PC-9 (cell line): ENCODE measurements at regions not wholly inside any gene's neighbourhood (a gene's known extent, or its start where the extent isn't known, plus 50 kb on each side); places are given as distances from the start of the nearest gene placed in this dataset.

ENCODE experiments used
- BruUV-seq: library from RNA; stranded (reverse); fragments of 400-500 nt; replicated peaks from 2 replicates; lab custom pipeline; 2021; lab: Mats Ljungman, UMichigan
- CTCF ChIA-PET: fragments of 300-600 bp; sonication (Branson Sonifier 250); formaldehyde crosslinking; loops from one replicate; lab custom pipeline; 2022; ENCODE audit warnings: antibody characterized with exemption; lab: Charles Lee
- POLR2A ChIA-PET: fragments of 300-600 bp; sonication (Branson Sonifier 250); formaldehyde crosslinking; loops from one replicate; lab custom pipeline; 2022; ENCODE audit warnings: antibody characterized with exemption; ENCODE audit not compliant: unreplicated experiment; lab: Charles Lee
- DNase-seq, 2 experiments: peaks; one replicate each; pipeline versions ENCODE4 v3.0.0 to v3.0.0-alpha.2; 2015 to 2022; ENCODE audit warnings: mixed read lengths in 1 of 2
- H2AFZ ChIP-seq: fragments of 200-600 bp; sonication (generic); 2 replicates; pipeline ENCODE4 v1.8.1; 2017; ENCODE audit warnings: antibody characterized with exemption
- H3F3A ChIP-seq: fragments of 200-600 bp; sonication (generic); 2 replicates; pipeline ENCODE4 v1.8.1; 2017; ENCODE audit warnings: antibody characterized with exemption, mild to moderate bottlenecking, low read depth; ENCODE audit not compliant: insufficient read depth
- H3K27ac ChIP-seq: fragments of 200-600 bp; sonication (generic); 2 replicates; pipeline ENCODE4 v1.6.1; 2016; ENCODE audit warnings: mixed run types
- H3K27me3 ChIP-seq: fragments of 200-600 bp; sonication (generic); 2 replicates; pipeline ENCODE4 v1.6.1; 2016; ENCODE audit warnings: low read depth, mixed run types; ENCODE audit not compliant: insufficient read depth
- H3K36me3 ChIP-seq: fragments of 200-600 bp; sonication (generic); 2 replicates; pipeline ENCODE4 v1.6.1; 2016; ENCODE audit warnings: low read depth, mixed run types
- H3K4me1 ChIP-seq: fragments of 200-600 bp; sonication (generic); replicated peaks from 2 replicates; pipeline ENCODE4 v1.6.1; 2016; ENCODE audit warnings: mixed run types; ENCODE audit not compliant: insufficient read depth
- H3K4me2 ChIP-seq: fragments of 200-600 bp; sonication (generic); 2 replicates; pipeline ENCODE4 v1.6.1; 2017; ENCODE audit warnings: mixed run types
- H3K4me3 ChIP-seq: fragments of 200-600 bp; sonication (generic); 2 replicates; pipeline ENCODE4 v1.6.1; 2016; ENCODE audit warnings: mixed run types
- H3K79me2 ChIP-seq: fragments of 200-600 bp; sonication (generic); 2 replicates; pipeline ENCODE4 v1.6.1; 2017; ENCODE audit warnings: low read depth, mixed run types
- H3K9me2 ChIP-seq: fragments of 200-600 bp; sonication (generic); 2 replicates; pipeline ENCODE4 v1.8.1; 2017; ENCODE audit warnings: mild to moderate bottlenecking; ENCODE audit not compliant: insufficient read depth
- H3K9me3 ChIP-seq: fragments of 200-600 bp; sonication (generic); 2 replicates; pipeline ENCODE4 v1.8.1; 2016; ENCODE audit warnings: low read depth; ENCODE audit not compliant: insufficient read depth
- H4K20me1 ChIP-seq: fragments of 200-600 bp; sonication (generic); 2 replicates; pipeline ENCODE4 v1.8.1; 2017; ENCODE audit not compliant: insufficient read depth
- EZH2 ChIP-seq: fragments of 200-600 bp; sonication (generic); IDR thresholded peaks from 2 replicates; pipeline ENCODE4 v1.8.0; 2017; ENCODE audit warnings: antibody characterized with exemption, low read depth
- intact Hi-C: fragments of 100-400 bp; cut with micrococcal nuclease; formaldehyde crosslinking; loops from one replicate; pipeline ENCODE4 v1.10.0; 2022; ENCODE audit not compliant: unreplicated experiment
- TF ChIP-seq, protein P1 (sequence below): fragments of 200-600 bp; sonication (generic); conservative IDR thresholded peaks from 2 replicates; pipeline ENCODE4 v1.6.1; 2017; ENCODE audit warnings: mixed run types, antibody characterized with exemption, mild to moderate bottlenecking, moderate library complexity

DNA sequence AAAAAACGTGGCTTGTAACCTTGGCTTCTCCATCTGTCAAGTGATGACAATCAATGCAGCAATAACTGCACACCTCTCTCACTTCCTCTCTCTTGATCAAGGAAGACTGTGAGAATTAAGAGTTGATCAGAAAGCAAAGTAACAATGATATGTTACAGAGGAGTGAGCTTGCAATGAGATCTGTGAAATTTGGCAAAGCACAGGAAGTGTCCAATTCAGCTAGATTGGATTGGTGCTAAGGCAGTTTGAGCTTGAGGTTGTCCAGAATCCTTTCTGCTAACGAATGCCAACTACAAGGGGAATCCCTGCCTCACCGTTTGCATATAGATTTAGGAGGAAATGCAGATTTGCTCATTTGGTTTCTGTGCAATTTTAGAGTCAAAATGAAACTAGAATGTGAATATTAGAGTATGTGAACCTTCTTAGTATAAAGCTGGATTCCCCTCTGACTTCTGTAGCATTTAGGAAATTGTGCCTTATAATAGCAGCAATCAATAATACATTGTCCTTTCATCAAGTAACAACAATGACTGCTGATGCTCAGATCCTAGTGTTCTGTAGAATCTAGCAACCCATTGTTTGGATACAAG, 346.4 kb downstream of the PTTG2 start:
- no peaks in the 10 kb centered on the region for H3K9me2 ChIP-seq
- H3K9me3 ChIP-seq, result peaks cover 5% of the 10 kb centered on the region; the same call in 1 of the 2 replicates
- H3K4me2 ChIP-seq, result no peak overlapping the region
- ChIA-PET POLR2A (no interaction called here), CTCF (interaction anchor here (0.7 kb wide), 1 partner anchor 76 kb away, joined by 4 read pairs; no protein-coding TSS in a partner anchor)
- H2AFZ ChIP-seq, result no peak overlapping the region
- no peaks in the 10 kb centered on the region for H4K20me1 ChIP-seq
- H3K4me1 ChIP-seq, result peaks cover 18% of the 10 kb centered on the region
- intact Hi-C loops, result no loop called here
- H3K27ac ChIP-seq, result no peak overlapping the region
- no peaks in the 10 kb centered on the region for H3K36me3 ChIP-seq
- H3K27me3 ChIP-seq, result no peaks in the 10 kb centered on the region
- H3K4me3 ChIP-seq, result no peak overlapping the region
- H3K79me2 ChIP-seq, result no peaks in the 10 kb centered on the region
- no peak for DNase-seq
- peaks cover 5% of the 10 kb centered on the region; the same call in 1 of the 2 replicates for H3F3A ChIP-seq
- TF ChIP-seq, protein P1, sequence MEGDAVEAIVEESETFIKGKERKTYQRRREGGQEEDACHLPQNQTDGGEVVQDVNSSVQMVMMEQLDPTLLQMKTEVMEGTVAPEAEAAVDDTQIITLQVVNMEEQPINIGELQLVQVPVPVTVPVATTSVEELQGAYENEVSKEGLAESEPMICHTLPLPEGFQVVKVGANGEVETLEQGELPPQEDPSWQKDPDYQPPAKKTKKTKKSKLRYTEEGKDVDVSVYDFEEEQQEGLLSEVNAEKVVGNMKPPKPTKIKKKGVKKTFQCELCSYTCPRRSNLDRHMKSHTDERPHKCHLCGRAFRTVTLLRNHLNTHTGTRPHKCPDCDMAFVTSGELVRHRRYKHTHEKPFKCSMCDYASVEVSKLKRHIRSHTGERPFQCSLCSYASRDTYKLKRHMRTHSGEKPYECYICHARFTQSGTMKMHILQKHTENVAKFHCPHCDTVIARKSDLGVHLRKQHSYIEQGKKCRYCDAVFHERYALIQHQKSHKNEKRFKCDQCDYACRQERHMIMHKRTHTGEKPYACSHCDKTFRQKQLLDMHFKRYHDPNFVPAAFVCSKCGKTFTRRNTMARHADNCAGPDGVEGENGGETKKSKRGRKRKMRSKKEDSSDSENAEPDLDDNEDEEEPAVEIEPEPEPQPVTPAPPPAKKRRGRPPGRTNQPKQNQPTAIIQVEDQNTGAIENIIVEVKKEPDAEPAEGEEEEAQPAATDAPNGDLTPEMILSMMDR, result no peak
- TF ChIP-seq EZH2, result no peak
- no TSS peak for BruUV-seq

DNA sequence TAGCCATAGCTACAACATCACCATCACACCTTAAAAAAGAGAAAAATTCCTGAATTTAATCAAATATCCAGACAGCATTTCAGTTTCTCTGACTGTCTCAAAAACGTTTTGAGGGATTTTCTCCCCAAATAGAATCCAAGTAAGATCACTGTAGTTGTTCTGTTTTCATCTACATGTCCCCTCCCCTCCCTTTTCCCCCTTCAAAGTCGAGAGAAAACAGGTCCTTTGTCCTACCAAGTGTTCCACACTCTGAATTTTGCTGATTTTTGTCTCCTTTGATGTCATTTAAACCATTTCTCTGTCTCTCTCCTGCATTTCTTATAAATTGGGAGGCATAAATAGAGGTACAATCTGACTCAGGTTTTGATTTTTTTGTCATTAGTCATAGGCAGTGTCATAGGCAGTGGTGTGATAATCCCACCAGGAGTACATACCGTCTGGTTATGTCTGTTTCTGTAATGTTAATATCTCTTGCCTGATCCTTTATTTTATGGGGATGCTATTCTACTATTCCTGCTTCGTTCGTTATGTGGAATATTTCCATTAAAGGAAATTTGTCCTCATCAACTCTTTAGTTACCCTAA, 348.6 kb downstream of the PTTG2 start:
- TF ChIP-seq, protein P1, result no peak
- TF ChIP-seq EZH2, result no peak
- H3K9me3 ChIP-seq, result no peaks in the 10 kb centered on the region
- peak in 1 of 2 experiments; percentile 77 for DNase-seq
- peaks cover 36% of the 10 kb centered on the region for H3K4me1 ChIP-seq
- H3K79me2 ChIP-seq, result no peaks in the 10 kb centered on the region
- H3K27ac ChIP-seq, result peak overlapping the region; percentile 52
- H3K4me2 ChIP-seq, result peak overlapping the region; percentile 45
- no TSS peak for BruUV-seq
- peaks cover 21% of the 10 kb centered on the region for H3F3A ChIP-seq
- POLR2A ChIA-PET, result interaction anchor here (0.6 to 0.7 kb wide), 4 partner anchors 8 to 240 kb away, joined by 3 to 7 read pairs (median 4); no protein-coding TSS in a partner anchor
- no peaks in the 10 kb centered on the region for H3K36me3 ChIP-seq
- no peak overlapping the region for H2AFZ ChIP-seq
- intact Hi-C loops, result loop anchor here (2.0 kb wide), 1 partner anchor 120 kb away; no protein-coding TSS in a partner anchor
- H3K9me2 ChIP-seq, result no peaks in the 10 kb centered on the region
- no peaks in the 10 kb centered on the region for H3K27me3 ChIP-seq
- no peak overlapping the region for H3K4me3 ChIP-seq
- no peaks in the 10 kb centered on the region for H4K20me1 ChIP-seq
- CTCF ChIA-PET, result no interaction called here

DNA sequence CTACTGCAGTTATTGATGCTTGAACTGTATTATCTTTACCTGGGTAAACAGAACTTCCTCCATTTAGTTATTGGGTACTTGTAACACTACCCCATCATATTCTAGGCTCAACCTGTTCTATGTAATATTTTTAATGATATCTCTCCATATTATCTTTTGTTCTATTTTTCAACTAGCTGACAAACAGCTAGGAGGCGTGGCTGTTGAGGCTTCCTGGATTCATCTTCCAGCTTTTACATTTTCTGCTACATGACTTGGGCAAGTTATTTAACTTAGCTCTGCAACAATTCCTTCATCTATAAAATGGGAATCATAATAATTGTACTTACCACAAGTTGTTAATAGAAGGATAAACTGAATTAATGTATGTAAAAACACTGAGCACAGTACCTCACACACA, 349.3 kb downstream of the PTTG2 start:
- no peak for TF ChIP-seq EZH2
- TF ChIP-seq, protein P1, result no peak
- Histone ChIP-seq H3K27me3 (no peaks in the 10 kb centered on the region), H3K27ac (peak overlapping the region; percentile 52), H3K4me2 (peak overlapping the region; percentile 45), H3F3A (peaks cover 27% of the 10 kb centered on the region), H4K20me1 (no peaks in the 10 kb centered on the region), H3K36me3 (no peaks in the 10 kb centered on the region), H3K4me3 (no peak overlapping the region), H3K9me3 (no peaks in the 10 kb centered on the region; the same call in 1 of the 2 replicates), H3K4me1 (peaks cover 42% of the 10 kb centered on the region), H3K79me2 (no peaks in the 10 kb centered on the region), H3K9me2 (no peaks in the 10 kb centered on the region), H2AFZ (no peak overlapping the region)
- intact Hi-C loops, result loop anchor here (2.0 kb wide), 1 partner anchor 121 kb away; no protein-coding TSS in a partner anchor
- ChIA-PET CTCF (no interaction called here), POLR2A (interaction anchor here (0.6 to 0.7 kb wide), 4 partner anchors 8 to 241 kb away, joined by 3 to 7 read pairs (median 4); no protein-coding TSS in a partner anchor)
- DNase-seq, result no peak
- no TSS peak for BruUV-seq
